ENCODE measurements at regions not wholly inside any gene's neighbourhood (a gene's known extent, or its start where the extent isn't known, plus 50 kb on each side); places are given as distances from the start of the nearest gene placed in this dataset.
"Not testable (repeated sequence)": the region's sequence is repeated elsewhere in the genome, so short reads cannot be mapped to it uniquely, and the experiment has no call there.

DNA sequence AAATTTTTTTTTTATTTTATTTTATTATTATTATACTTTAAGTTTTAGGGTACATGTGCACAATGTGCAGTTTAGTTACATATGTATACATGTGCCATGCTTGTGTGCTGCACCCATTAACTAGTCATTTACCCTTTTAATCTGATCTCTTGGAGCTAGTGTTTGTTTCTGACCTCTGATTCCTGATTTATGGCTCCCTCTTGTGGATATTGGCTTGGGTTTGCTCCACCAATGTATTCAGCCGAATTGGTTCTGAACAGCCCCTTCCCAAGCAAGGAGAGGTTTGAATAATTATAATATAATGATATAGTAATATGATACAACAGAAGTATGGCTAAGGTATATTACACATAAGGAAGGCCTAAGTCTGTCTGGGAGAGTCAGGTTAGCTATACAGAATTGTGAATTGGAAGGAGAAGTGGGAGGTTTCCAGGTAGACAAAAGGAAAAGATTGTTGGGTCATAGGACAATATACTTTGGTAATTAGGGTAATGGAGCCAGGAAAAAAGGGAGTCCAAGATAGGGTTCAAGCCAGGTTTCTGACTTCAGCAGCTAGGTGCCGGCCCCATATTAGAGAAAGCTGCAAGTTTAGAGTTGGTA, 53.1 kb upstream of the HMCN1 start:
- FAIRE-seq = no peak
- no peak for DNase-seq (ENCODE audit: low spot score in 2 of 2)

DNA sequence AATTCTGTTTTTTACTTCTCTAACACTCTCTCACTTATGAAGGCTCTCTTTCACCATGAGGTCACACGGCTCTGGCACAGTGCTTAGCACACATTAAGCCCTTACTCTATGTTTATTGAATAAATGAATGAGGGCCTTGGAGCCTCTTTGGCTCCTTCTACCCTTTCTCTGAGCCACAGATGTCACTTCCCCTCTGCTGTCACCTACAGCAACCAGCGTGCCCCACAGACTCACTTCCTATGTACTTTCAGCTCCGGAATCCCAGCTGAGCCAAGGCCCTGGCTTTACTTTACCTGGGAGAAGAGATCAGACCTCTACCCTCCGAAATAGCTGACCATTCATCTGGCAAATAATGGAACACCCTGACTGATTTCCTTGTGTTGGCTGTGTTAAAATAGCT, 53.7 kb upstream of the HMCN1 start:
- no peak for DNase-seq (ENCODE audit: low spot score in 2 of 2)
- no peak for FAIRE-seq

DNA sequence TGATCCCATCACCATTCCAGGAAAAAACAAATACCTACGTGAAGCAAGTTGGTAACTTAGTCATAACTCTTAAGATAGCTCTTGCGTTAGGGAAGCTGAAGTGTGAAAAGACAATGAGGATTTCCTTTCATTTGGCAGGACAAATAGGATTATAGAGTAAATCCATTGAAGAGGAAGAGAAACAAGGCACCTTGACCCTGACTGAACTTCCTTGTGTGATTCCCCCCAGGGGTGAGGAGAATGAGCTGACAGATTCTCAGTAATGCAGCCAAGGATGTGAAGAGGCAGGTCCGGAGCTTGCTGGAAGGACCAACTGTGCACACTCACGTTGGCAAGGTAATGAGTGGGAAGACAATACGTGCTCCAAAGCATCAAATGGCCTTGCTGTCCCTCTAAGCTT, 55.0 kb upstream of the HMCN1 start:
- FAIRE-seq = no peak
- DNase-seq (ENCODE audit: low spot score in 2 of 2) = no peak

DNA sequence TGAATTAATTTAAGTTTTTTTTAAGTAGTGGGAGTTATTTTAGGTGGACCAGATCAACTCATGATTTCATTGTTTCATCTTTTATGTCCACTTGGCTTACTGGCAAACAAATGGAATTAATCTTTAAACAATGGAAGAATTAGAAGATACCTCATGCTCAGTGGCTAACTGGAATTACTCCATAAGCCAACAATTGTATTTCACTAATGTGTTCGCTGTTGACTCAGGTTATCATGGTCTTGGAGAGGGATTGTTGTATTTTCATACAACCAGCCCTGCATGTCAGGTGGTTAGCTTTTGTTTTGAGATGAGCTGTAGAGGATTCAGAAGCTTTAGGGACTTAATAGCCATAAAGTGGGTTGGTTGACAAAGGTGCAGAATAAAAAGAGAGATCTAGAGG, 57.2 kb upstream of the HMCN1 start:
- no peak for DNase-seq (ENCODE audit: low spot score in 2 of 2)
- no peak for FAIRE-seq

DNA sequence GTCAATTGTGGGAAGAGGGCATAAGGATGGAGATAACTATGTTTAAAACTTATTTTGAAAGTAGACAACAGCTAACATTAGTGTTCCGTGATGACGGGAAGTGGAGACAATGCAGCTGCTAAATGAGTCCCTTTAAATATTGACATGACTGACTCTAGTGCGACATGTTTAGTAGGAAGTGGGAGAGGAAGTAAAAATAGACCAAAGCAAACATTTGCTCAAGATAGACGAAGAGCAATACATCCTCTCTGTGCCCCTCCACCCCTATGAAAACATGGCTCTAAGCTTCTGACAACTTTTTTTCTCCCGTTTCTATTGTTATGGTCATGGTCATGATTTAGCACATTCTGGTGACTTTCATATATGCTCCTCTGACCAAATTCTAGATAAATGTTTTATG, 60.0 kb upstream of the HMCN1 start:
- FAIRE-seq = no peak

DNA sequence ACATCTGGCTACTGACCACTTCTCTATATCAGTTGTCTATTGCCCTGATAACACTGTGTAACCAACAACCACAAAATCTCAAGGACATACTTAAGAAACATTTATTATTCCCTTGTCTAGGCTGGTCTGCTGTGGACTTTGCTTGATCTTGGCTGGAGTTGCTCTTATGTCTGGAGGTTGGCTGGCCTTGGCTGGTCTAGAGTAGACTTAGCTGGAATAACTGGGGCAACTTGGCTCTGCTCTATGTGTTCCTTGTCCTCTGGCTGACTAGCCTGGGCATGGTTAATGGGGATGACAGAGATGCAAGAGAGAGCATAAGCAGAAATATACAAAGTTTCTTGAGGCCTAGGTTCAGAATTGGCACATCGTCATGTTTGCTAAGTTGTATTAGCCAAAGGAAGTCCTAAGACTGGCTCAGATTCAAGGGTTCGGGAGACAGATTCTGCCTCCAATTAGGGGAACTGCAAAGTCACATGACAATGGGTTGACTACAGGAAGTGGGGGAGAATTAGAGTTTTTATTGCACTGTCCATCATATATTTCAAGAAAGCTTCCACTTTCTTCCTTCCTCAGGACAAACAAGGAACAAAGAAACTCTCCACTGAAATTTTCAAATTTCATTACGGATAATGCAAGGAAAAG, 61.4 kb upstream of the HMCN1 start:
- FAIRE-seq (no peak), DNase-seq (ENCODE audit: low spot score in 2 of 2) (no peak)

More for the DNA sequence above, 60.0 kb upstream of the HMCN1 start:
- no peak for DNase-seq (ENCODE audit: low spot score in 2 of 2)

DNA sequence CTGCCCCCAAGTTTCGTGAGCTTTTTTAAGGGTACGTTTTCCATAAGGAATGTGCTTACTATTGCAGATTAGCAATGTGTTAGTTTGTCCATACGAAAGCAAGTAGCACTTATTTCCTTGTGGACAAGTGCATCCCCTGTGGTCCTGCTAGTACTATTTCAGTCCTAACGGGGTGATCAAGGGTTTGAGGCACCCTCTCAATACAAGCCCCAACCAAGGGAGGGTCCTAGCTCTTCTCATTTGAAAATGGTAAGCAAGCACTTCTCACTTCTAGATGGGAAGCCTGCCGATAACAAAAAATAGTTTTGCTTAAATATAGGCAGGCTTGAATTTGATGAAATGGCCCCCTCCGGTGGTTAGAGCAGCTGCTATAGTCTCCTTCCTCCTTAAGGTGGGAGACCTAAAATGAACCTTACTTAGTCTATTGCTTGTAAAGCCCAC, 64.0 kb upstream of the HMCN1 start:
- no peak for FAIRE-seq
- no peak for DNase-seq (ENCODE audit: low spot score in 2 of 2)

DNA sequence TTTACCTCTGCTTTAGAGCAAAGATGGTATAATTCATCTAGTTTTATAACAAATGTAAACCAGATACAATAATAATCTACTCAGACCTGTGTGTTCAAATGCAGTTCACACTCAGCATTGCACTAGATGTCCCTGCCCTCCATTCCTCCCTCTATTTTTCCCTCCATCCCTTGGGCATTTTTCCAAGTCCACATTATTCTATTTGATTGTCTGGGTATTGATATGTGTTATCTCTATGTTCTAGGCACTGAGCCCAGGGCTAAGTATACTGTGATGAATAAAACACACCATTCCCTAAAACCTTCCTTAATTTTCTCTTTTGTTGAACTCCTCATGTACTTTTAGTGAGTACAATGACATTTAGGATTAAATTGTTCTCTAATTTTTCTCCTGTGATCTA, 66.2 kb upstream of the HMCN1 start:
- DNase-seq (ENCODE audit: low spot score in 2 of 2) (no peak), FAIRE-seq (no peak)

DNA sequence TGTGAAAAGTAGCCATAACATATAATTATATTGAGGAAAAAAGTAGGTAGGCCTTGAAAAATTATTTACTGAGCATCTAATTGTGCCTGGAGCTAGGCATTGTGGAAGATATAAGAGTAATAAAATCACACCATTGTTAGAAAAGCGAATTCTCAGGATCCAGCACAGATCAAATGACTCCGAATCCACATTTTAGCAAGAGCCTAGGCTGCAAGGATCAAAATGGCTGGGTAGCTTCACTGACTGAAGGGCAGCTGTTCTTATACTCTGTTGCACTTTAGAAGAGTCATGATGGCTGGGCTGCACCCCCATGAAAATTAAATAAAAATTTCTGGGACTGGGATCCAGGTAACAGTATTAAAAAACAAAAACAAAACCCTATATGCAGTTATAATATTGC, 67.6 kb upstream of the HMCN1 start:
- no peak for DNase-seq (ENCODE audit: low spot score in 2 of 2)
- no peak for FAIRE-seq

DNA sequence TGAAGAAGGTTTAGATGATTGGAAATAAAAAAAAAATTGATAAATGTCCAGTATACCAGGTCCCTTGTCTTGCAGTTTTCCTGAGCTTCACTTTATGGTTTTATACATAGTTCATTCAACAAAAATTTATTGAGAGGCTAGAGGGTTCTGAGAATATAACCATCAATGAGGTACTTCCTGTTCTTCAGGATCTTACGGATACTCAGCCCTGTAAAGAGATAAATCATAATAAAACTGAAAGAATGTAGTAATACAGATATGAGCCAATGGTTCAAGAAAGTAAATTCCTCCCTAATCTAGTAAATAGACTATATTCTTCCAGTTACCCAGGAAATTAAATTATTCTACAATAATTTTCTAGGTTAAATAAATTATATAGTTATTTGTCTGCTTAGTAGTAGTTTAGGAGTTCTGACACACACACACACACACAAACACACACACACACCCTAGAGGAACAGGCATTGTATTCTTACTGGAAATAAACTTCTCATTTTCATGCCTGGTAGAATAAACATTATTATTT, 70.4 kb upstream of the HMCN1 start:
- FAIRE-seq (no peak), DNase-seq (ENCODE audit: low spot score in 2 of 2) (no peak)

DNA sequence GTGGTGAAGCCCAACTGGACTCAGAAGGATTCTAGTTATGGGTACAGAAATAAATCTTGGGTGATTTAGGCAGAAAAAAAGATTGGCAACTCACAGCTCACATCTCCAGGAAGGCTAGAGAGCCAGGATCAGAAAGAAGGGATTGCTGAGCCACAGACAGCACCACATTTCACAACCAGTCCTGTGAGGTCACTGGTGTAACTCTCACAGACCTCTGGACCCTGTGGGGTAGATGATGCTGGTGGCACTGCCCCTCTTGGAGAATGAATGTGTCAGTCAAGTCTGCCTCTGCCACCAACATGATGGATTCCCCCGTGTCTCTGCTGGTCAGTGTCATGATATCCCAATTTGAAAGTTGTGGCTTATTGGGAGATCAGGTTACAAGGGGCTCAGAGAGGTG, 70.9 kb upstream of the HMCN1 start:
- no peak for FAIRE-seq
- DNase-seq (ENCODE audit: low spot score in 2 of 2) = no peak

DNA sequence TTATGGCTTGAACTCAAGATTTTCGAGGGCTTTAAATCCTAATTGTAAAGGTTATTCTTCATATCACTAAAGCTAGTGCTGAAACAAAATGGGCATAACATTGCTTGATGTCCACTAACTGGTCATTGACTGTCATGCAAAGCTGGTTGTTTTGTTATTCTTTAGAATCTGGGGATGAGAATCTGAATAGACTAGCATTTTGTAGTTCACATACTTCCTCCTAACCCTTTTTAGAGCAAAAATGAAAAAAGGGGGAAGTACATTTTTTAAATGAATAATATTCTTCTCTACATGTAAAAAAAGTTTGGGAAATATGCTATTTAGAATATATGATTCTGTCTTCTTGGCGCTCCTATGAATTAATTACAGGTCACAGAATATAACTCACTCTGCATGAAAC, 72.2 kb upstream of the HMCN1 start:
- FAIRE-seq (no peak), DNase-seq (ENCODE audit: low spot score in 2 of 2) (no peak)

DNA sequence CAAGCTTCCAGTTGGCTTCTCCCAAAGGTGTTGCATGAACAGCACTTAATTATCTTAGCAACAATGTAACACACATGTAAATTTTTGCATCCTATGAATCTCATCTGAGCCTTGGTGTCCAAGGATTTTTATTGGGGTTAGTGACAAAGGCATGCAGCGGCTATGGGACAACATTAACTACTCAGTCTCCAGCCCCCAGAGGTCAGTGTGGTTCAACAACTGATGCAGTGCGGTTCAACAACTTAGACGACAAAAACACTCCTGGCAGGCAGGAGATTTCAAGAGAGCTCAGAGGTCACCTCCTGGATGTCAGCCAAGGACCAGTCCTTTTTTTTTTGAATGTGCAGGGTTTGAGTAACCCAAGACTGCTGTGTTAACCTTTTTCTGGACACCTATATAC, 77.5 kb upstream of the HMCN1 start:
- FAIRE-seq = no peak
- no peak for DNase-seq (ENCODE audit: low spot score in 2 of 2)

DNA sequence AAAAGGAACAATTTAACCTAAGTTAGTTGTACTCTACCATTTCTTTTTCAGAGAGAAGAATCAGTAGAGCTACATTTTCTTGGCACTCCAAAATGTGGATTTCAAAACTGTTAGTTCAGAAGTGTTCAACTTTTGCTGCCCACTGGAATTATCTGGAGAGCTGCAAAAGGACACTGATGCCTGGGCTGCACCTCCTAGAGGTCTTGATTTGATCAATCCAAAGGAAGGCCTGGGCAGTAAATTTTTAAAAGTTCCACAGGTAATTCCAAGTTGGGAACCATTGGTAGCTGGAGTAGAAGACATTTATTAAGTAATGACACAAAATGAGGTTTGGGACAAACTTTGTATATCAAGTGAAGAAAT, 79.3 kb upstream of the HMCN1 start:
- DNase-seq (ENCODE audit: low spot score in 2 of 2) = no peak
- no peak for FAIRE-seq

DNA sequence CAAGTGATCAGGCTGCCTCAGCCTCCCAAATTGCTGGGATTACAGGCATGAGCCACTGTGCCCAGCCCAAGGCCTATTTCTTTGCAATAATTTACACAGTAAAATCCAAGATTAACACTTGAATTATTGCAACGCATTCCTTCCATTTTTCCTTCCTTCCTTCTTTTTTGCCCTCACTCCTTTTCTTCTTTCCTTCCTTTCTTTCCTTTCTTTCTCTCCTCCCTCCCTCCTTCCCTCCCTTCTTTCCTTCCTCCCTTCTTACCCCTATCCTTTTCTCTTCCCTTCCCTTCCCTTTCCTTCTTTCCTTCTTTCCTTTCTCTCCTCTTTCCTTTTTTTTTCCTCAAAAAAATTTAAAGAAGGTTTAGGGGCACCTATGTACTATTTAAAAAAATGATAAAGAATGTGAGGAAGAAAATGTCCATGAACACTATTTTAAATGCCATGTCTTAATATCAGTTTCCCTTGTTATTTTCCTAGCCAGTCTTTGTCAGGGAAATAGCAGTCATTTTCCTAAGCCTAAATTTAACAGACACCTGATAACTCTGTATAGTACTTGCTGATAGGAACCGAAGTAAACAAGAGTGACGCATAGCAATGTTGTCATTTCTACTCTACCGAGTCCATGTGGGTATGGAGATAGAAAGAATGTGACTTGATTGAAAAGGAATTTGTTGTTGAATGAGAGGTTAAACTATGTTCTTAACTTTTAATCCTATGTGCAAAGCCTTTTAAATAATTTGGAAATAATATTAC, 79.8 kb upstream of the HMCN1 start:
- no peak for FAIRE-seq

DNA sequence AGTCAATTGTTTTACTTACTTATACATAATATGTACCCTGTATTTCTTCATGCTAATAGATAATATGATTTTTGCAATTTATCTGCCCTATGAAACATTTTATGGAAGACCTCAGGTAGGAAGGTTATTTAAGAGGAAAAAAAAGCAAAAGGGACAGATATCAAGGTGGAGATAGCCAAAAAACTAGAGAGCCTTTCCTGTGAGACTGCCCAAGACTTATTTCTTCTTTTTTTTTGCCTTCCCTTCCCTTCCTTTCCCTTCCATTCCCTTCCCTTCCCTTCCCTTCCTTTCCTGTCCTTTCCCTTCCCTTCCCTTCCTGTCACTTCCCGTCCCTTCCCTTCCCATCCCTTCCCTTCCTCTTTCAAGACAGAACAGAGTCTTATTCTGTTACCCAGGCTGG, 80.6 kb upstream of the HMCN1 start:
- no peak for FAIRE-seq
- DNase-seq (ENCODE audit: low spot score in 2 of 2) = no peak

More for the DNA sequence above, 79.8 kb upstream of the HMCN1 start:
- no peak for DNase-seq (ENCODE audit: low spot score in 2 of 2)

DNA sequence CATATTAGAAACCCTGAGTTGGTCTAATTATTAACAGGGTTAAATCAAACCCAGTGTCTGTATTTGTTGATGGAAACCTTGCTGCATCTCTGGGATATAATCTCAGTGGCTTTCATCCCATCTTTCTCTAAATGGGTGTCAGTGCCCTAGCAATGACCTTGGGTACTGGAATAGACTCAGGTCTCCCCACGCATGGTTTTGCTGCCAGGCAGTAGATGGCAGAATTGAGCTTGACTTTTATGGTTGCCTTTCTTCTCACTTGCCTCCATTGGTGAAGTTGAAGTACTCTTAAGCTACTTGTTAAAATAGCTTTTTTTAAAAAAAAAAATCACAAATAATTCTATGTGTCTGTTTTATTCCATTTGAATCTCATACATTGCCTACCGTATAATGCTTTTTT, 81.8 kb upstream of the HMCN1 start:
- FAIRE-seq (no peak), DNase-seq (ENCODE audit: low spot score in 2 of 2) (no peak)

DNA sequence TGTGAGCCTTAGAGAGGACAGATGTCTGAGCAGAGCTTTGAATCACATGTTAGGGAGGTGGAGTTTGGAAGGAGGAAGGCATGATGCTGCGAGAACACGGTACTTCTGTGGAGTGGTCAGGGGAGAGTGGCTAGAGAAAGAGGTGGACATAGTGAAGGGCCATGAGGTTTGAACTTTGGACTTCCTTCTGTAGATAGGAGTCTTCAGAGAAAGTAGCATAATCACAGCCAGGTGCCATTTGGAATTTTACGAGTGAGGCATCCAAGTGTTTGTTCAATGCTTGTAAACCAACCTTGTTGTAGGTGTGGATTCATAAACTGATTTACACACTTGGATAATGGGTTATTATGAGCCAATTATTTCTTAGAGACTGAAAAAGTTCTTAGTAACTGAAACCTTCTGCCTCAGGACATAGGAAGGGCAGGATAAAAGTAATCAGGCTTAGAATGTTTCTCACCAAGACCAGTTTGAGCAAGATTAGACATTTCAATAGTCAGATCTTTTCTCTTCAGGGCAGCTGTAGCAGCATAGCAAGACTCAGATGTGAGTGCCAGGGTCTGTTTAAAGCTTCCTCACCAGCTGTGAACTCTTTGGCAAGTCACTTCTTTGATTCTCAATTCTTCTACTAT, 83.5 kb upstream of the HMCN1 start:
- FAIRE-seq (no peak), DNase-seq (ENCODE audit: low spot score in 2 of 2) (no peak)

DNA sequence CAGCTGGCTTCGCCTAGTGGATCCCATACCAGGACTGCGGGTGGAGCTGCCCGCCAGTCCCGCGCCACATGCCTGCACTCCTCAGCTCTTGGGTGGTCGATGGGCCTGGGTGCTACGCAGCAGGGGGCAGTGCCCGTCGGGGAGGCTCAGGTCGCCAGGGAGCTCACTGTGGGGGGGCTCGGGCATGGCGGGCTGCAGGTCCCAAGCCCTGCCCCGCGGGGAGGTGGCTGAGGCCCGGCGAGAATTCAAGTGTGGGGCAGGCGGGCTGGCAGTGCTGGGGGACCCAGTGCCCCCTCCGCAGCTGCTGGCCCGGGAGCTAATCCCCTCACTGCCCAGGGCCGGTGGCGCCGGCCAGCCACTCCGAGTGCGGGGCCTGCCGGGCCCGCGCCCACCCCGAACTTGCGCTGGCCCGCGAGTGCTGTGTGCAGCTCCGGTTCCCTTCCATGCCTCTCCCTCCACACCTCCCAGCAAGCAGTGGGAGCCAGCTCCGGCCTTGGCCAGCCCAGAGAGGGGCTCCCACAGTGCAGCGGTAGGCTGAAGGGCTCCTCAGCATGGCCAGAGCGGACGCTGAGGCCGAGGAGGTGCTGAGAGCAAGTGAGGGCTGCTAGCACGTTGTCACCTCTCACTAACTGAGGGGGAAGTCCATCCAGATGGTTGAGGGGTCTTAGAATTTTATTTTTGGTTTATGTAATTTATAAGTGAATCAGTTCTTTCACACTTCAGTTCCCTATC, 85.2 kb upstream of the HMCN1 start:
- FAIRE-seq (no peak), DNase-seq (ENCODE audit: low spot score in 2 of 2) (no peak)

DNA sequence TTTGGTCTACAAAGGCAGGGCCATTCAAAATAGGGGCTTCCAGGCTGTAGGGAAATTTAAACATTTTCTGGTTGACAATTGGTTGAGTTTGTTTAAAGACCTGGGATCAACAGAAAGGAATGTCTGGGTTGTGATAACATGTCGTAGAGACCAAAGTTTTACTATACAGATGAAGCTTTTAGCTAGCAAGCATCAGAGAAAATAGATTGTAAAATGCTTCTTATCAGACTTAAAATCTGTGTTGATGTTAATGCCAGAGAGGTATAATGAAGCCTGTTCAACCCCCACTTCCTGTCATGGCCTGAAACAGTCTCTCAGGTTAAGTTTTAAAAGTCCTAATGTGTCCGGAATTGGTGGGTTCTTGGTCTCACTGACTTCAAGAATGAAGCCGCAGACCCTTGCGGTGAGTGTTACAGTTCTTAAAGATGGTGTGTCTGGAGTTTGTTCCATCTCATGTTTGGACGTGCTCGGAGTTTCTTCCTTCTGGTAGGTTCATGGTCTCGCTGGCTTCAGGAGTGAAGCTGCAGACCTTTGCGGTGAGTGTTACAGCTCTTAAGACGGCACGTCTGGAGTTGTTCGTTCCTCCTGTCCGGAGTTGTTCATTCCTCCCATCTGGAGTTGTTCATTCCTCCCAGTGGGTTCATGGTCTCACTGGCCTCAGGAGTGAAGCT, 86.5 kb upstream of the HMCN1 start:
- DNase-seq (ENCODE audit: low spot score in 2 of 2) = not testable (repeated sequence)

More for the DNA sequence above, 86.5 kb upstream of the HMCN1 start:
- not testable (repeated sequence) for FAIRE-seq

All from frontal cortex (tissue), 3 donors.